NCI-H2227 (cell line): ENCODE measurements at regions not wholly inside any gene's neighbourhood (a gene's known extent, or its start where the extent isn't known, plus 50 kb on each side); places are given as distances from the start of the nearest gene placed in this dataset.

Source experiments
- DNase-seq: peaks from one replicate; lab custom pipeline; 2025; ENCODE audit not compliant: unreplicated experiment; lab: John Stamatoyannopoulos, UW

DNA sequence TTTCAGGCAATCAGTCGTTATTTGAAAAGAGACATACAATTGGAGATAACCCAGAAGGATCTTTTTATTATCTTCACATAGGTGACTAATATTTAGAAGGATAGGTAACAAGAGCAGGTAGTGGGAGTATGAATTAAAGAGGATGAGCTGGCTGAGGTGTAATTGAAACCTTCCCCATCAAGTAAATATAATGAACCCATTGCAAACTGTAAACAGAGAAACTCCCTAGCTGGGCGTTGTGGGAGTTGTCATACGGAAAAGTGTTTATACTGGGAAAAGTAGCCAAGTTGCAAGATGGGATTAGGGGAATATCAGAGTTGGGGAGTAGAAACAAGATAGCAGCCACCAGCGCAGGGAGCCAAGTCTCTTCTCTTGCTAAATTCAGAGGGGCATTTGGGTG, 448.4 kb downstream of the COG6 start:
- no peak for DNase-seq

DNA sequence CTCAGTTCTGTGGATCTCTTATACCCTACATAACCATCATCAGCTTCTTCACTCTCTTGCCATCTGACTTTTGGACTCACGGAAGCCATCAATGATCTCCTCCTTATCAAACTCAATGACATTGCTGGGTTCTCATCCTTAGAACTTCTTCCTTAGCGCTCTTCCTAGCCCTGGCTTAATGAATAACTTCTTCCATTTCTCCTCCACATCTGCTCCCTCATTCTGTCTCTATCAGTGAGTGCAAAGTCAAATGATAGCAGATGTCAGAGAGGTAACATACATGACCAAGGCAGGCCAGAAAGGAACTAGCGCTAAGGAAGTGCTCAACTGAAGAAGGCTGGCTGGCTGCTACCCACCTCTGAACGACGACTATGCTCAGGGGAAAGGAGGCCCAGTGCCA, 449.8 kb downstream of the COG6 start:
- DNase-seq = no peak

- DNase-seq = no peak
Measured at GRCh38 chr13:40109351-40109844, 453.9 kb downstream of the COG6 start.

GRCh38 chr13:40113643-40114304, 458.3 kb downstream of the COG6 start:
- no peak for DNase-seq

- no peak for DNase-seq
Measured at GRCh38 chr13:40114305-40114896, 458.9 kb downstream of the COG6 start.

DNA sequence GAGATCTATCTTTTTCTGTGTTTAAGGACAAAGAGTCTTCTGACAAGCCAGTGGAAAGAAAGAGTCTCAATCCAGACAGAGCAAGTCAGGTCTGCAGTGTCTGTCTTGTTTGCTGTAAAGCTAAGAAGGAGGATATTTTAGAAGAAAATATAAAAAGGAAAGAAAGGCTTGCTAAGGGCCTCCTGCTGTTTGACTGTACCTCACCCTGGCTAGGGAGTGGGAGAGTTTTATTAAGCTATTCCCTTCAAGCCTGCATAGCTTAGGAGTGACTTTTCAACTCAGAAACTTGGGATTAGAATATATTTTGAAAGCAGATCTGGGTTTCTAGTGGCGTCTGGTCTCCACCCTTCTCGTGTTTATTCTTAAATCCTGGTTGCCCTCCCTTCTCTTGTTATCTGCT, 460.0 kb downstream of the COG6 start:
- DNase-seq = no peak

DNA sequence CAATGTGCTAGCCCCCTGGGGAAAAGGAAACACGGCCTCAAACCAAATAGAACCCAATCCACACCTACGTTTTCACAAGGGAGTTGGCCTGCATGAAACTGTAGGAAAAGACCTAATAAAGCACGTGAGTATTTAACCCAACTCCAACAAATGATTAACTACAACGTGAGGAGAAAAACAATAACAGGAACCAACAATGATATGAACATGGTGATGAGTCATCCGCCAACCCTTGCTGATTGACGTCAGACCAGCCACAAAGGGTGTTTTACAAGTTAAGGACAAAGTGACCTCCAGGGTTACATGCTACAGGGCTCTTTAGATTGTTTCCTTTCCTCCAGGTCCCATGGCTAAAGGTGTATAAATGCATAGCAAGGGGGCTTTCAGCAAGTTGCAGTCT, 460.5 kb downstream of the COG6 start:
- DNase-seq = no peak

DNA sequence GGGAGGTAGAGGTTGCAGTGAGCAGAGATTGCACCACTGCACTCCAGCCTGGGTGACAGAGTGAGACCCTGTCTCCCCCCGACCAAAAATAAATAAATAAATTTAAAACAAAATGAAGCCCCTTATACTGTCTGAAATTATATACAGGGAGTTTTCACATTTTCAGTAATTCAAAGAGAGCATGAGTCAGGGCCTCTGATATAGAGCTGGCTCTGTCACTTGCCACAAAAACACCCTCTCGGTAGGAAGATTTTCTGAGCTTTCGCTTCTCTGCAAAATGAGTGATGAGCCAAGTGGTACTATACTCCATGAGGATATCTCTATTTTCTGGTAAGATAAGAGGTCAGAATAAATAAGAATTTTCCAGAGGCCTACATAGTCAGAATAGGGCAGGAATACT, 462.9 kb downstream of the COG6 start:
- no peak for DNase-seq

DNA sequence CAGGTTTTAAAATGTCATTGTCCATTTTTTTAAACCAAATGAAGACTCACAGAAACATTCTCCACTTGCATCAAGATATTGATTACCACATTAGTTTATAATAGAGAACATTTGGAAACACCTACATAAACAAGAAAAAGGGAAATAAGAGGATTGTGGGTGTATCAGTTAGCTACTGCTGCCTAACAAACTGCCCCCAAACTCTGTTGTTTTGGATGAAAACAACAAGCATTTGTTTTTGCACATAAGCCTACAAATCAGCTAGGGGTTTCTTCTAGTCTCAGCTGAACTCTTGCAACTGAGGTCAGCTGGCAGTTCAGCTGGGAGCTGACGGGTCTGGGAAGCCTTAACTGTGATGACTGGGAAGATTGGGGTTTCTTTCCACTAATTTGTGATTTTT, 464.4 kb downstream of the COG6 start:
- no peak for DNase-seq

GRCh38 chr13:40120288-40120687, 464.8 kb downstream of the COG6 start:
- no peak for DNase-seq

GRCh38 chr13:40120781-40121180, 465.3 kb downstream of the COG6 start:
- no peak for DNase-seq

DNA sequence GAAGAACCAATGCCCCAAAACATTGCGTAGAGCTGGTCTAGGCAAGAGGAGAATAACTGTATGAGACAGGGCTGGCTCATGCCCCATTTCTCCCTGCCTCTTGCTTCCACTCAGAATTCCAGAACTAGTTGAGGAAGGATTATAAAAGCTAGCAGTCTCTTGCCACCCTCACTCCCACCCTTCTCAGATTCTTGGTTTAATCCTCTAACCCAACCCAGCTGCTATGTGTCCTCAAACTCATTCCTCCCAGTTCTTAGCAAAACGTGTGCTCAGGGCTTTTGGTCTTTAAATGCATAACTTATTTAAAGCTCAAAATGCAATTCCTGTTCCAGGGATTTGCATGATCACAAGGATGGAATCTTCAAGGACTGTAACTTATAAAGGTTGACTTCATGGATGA, 466.3 kb downstream of the COG6 start:
- DNase-seq = no peak

DNA sequence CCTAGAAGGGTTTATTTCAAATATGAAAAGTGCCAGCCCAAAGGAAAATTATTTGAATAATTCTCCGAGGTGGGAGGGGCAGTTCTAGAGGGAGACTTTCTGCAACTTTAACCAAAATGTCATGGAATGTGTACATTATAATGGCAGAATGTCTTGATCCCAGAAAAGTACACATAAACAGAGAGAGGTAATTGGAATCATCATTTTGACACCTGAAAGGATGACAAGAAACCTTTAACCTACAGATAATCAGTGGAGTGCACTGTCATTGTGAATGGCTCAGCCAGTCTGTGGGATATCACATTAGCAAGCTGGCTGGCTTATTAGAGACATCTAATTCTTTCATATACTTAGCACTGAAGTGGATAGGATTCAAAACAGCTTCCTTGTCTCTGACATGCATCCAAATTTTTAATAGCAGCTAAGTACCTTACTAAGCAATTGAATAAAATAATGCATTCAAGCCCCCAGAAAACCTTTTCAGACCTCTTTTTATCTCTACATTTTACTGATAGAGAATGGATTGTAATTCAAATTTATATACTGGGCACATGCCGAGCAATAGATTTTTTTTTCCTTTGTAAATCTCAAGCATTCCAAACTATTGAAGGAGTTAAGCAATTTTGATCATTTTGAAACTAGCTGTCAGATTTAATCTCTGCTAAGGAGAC, 468.6 kb downstream of the COG6 start:
- no peak for DNase-seq

DNA sequence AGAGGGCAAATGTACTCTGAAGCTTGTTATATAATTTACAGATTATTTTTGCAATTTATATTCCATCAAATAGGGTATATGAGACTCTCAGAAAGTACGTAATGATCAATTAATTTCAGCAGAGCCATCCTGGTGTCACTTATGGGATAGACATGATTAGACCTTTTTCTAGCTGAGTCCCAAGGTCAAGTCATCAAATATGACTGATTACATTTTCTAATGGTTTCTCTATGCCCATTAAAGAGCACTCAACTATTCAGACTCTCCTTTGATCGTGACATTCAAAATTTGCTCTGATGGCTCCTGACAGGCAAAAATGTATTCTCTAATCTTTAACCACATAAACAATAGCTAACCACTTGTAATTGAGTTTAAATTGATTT, 469.2 kb downstream of the COG6 start:
- DNase-seq = no peak

DNA sequence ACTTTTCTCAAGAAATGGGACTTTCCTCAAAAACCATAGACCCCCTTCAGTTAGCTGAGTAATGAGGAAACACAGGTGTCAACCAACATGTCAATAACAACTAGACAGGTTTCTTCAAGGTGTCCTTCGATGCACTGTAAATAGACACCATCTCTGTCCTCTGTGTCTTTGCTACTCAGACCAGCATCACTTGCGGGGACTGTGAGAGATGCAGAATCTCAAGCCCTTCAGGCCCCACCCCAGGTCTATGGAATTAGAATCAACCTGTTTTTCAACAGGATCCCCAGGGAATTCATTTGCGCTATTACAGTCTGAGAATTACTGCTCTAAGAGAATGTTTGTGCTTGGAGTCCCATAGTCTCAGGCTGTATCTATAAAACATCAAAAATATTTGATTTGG, 469.9 kb downstream of the COG6 start:
- DNase-seq = no peak

DNA sequence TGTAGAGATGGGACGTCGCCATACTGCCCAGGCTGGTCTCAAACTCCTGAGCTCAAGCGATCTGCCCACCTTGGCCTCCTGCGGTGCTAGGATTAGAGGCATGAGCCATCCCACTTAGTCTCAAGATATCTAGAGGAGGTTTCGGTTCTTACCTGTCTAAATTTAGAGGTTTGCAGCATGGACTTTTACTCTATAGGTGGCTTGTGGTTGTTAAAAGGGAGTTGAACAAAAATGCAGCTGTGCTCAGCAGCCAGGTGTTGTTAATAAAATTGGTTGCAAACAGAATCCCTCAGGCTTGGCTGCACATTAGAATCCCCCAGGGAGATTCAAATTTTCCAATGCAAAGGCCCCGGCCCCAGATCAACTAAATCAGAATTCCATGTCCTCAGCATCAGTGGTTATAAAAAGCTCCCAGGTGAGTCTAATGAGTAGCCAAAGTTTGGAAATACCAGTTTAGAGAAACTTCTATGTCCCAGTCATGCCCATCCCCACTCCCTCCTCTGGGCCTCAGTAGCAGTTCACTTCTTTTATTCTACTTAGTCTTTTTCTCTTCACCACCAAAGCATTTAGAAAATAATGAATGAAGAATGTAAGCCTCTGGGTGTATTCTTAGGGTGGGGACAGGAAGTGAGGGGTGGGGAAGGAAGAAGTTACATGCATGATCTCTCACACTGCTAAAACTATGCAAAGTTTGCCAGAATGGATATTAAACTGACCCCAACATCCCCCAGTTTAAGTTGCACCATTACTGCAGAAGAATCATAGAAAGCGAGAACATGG, 471.0 kb downstream of the COG6 start:
- no peak for DNase-seq

DNA sequence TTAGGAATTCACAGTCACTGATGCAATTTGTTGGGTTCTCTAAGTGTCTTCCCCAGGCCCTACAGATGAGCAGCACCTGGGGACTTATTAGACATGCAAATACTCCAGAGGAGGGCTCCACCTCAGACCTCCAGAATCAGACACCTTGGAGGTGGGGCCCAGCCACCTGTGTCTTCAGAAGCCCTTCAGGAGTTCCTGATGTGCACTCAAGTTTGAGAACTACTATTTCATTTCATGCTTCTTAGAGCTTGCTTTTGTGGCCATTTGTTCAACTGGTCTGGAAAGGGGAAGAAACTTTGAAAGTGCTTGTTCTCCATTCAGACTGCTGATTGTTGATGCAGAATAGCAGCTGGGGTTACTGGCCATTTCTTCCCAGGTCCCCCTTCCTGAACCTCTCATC, 472.0 kb downstream of the COG6 start:
- no peak for DNase-seq

GRCh38 chr13:40127925-40128324, 472.5 kb downstream of the COG6 start:
- no peak for DNase-seq

DNA sequence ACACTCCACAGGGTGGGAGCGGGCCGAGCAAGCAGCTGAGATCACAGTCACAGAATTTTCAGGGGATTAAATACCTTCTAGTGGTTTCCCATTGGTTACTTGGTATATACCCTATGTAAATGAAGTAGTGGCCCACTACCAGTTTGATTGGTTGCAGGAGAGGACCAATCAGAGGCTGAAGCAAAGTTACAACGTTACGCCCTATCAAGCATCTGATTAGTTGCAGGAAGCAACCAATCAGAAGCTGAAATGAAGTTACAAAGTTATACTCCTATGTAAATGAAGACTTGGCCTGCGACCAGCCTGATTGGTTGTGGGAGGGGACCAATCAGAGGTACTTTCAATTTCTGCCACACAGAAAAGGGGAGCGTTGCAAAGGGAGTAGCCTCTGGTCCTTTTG, 474.0 kb downstream of the COG6 start:
- no peak for DNase-seq

DNA sequence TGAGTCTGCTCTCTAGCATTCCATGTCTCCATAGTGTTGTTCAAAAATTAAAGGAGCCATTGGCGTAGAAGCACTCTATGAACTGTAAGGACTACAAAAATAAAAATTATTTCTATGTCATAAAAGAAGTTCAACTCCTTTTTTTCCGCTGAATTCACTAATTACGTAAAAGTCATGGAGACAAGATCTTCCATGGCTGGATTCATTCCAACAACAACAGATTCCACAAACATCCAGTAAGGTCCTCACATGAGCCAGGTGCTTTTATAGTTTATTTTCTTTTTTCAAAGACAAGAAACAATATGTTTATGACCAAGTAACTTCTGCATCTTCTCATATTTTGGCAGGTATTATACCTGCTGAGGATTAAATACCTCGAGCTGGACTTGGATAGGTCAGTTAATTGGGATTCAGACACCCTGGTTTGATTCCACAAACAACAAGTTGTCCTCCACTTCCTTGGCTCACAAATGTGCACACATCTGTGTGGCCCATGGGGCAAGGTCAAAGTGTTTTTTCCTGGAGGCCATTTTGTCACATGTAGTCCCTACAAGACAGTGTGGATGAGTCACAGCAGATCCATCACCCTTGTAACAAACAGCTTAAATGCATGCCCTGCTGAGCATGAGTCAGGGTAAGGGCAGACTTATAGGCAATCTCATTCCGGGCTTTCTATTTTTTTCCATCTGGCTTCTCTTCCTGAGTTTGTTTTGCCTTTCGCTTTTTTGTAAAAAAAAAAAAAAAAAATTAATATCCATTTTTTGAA, 475.6 kb downstream of the COG6 start:
- no peak for DNase-seq

DNA sequence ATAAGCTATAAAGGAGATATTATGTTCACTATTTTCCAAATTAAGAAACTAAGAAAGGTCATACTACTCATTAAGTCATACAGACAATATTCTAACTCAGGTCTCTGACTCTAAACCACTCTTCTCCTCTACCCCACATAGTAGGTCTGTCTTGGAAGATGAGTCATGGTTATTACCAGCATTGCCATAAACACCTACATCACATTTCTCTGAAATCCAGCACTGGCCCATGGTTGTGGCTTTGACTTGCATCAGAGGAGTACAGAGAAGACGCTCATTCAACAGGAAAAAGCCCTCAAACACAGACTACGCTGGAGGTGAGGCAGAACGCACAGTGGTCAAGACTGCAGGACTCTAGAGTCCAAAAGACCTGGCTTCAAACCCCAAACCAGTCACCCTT, 476.8 kb downstream of the COG6 start:
- DNase-seq = no peak
